ENCODE measurements at regions not wholly inside any gene's neighbourhood (a gene's known extent, or its start where the extent isn't known, plus 50 kb on each side); places are given as distances from the start of the nearest gene placed in this dataset.

GRCh38 chr10:29694121-29694520 is 59.4 kb upstream of the SVIL start:
- H3K27ac ChIP-seq, result no peak overlapping the region
- TF ChIP-seq CTCF (IDR thresholded peaks at IDR 0.05), result no peak

GRCh38 chr10:29692121-29692539 is 57.4 kb upstream of the SVIL start:
- no peak for TF ChIP-seq CTCF (IDR thresholded peaks at IDR 0.05)
- 54 to 63% (median 59%) methylated on average over 5 of the region's 5 CpGs for WGBS, 3 donors
- peaks cover 40% of the 10 kb centered on the region for H3K4me1 ChIP-seq
- intact Hi-C loops (cut with DNase I), result no loop called here
- DNase-seq (no peak), ATAC-seq (peak in 1 of 4 donors; percentile 33)
- peak overlapping the region; percentile 61 for H3K27ac ChIP-seq
- no peak overlapping the region for H3K4me3 ChIP-seq
- no peaks in the 10 kb centered on the region for H3K27me3 ChIP-seq (ENCODE audit: insufficient read depth in 3 of 3, low read length in 2 of 3)
- no peaks in the 10 kb centered on the region for H3K9me3 ChIP-seq
- no peaks in the 10 kb centered on the region for H3K36me3 ChIP-seq (ENCODE audit: insufficient read depth in 1 of 2, low read depth in 1 of 2)

More at GRCh38 chr10:29694121-29694520, 59.4 kb upstream of the SVIL start:
- H3K4me3 ChIP-seq, result no peak overlapping the region
- H3K36me3 ChIP-seq (ENCODE audit: insufficient read depth in 1 of 2, low read depth in 1 of 2), result no peaks in the 10 kb centered on the region
- peak in 2 of 4 donors; percentile 21 to 31 for ATAC-seq
- peaks cover 29% of the 10 kb centered on the region for H3K4me1 ChIP-seq
- 87 to 98% (median 97%) methylated on average over 3 of the region's 3 CpGs for WGBS, 3 donors
- no peaks in the 10 kb centered on the region for H3K9me3 ChIP-seq
- H3K27me3 ChIP-seq (ENCODE audit: insufficient read depth in 3 of 3, low read length in 2 of 3), result no peaks in the 10 kb centered on the region
- no peak for DNase-seq
- intact Hi-C loops (cut with DNase I), result no loop called here

- Histone ChIP-seq H3K27me3 (ENCODE audit: insufficient read depth in 3 of 3, low read length in 2 of 3) (no peaks in the 10 kb centered on the region), H3K36me3 (ENCODE audit: insufficient read depth in 1 of 2, low read depth in 1 of 2) (peaks cover 0 to 3% of the 10 kb centered on the region in 2 donors), H3K4me1 (peaks cover 40% of the 10 kb centered on the region), H3K27ac (peak overlapping the region; percentile 61), H3K9me3 (no peaks in the 10 kb centered on the region), H3K4me3 (no peak overlapping the region)
- intact Hi-C loops (cut with DNase I), result no loop called here
- TF ChIP-seq CTCF (IDR thresholded peaks at IDR 0.05), result no peak
- DNase-seq (no peak), ATAC-seq (peak; percentile 26 to 40 (median 32))
- WGBS, 3 donors, result 41 to 49% (median 48%) methylated on average over 5 of the region's 5 CpGs
Observed at GRCh38 chr10:29691564-29692072, 56.8 kb upstream of the SVIL start.

GRCh38 chr10:29689001-29689400 is 54.2 kb upstream of the SVIL start:
- DNase-seq (no peak), ATAC-seq (peak in 3 of 4 donors; percentile 21 to 43 (median 35))
- Histone ChIP-seq H3K36me3 (ENCODE audit: insufficient read depth in 1 of 2, low read depth in 1 of 2) (peaks cover 0 to 29% of the 10 kb centered on the region in 2 donors), H3K27me3 (ENCODE audit: insufficient read depth in 3 of 3, low read length in 2 of 3) (no peaks in the 10 kb centered on the region), H3K4me3 (no peak overlapping the region), H3K4me1 (peaks cover 35% of the 10 kb centered on the region), H3K27ac (peak overlapping the region; percentile 30), H3K9me3 (no peaks in the 10 kb centered on the region)
- WGBS, 3 donors, result 76 to 77% (median 76%) methylated on average over 7 of the region's 7 CpGs
- TF ChIP-seq CTCF (IDR thresholded peaks at IDR 0.05), result no peak
- intact Hi-C loops (cut with DNase I), result no loop called here

GRCh38 chr10:29688230-29688661 is 53.5 kb upstream of the SVIL start:
- WGBS, 3 donors, result 9 to 11% (median 11%) methylated on average over 7 of the region's 7 CpGs
- Histone ChIP-seq H3K4me3 (no peak overlapping the region), H3K9me3 (no peaks in the 10 kb centered on the region), H3K36me3 (ENCODE audit: insufficient read depth in 1 of 2, low read depth in 1 of 2) (peaks cover 0 to 37% of the 10 kb centered on the region in 2 donors), H3K4me1 (peaks cover 35% of the 10 kb centered on the region), H3K27me3 (ENCODE audit: insufficient read depth in 3 of 3, low read length in 2 of 3) (no peaks in the 10 kb centered on the region), H3K27ac (peak overlapping the region; percentile 25)
- DNase-seq (no peak), ATAC-seq (peak; percentile 36 to 55 (median 46))
- no peak for TF ChIP-seq CTCF (IDR thresholded peaks at IDR 0.05)
- intact Hi-C loops (cut with DNase I), result no loop called here
